ENCODE measurements at regions not wholly inside any gene's neighbourhood (a gene's known extent, or its start where the extent isn't known, plus 50 kb on each side); places are given as distances from the start of the nearest gene placed in this dataset.

DNA sequence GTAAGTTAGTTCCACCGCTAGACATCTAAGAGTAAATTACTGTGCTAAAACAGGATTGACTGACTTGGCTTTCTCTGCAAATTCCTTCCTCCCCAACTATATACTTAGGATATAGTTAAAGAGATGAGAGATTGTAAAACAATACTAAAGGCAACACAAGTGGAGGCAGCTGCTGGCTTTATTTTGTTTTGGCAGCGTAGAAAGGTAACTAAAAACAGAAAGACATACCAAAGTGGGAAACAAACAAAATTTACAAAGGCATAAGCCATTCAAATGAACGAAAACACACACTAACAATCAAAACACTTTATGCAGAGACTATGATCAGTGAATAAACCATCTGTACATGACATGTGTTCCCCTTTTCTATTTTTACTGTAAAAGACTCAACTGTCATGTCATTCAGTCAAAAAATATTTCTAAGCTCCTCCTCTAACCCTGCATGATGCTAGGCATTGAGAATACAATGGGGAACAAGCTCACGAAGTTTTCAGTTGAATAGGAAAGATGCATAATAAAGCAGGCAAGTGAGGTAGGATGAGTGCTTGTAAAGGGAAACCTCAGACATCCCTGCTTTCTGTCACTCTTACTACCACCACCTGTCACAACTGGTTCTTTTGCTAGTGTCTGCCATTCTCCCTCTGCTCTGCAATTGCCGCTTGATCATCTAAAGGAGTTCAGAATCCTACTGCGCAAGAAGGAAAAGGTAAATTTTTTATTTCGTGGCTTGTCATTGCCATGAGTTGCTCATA lies 64.2 kb upstream of the COL1A2 start:
- H3K36me3 Mint-ChIP-seq (ENCODE audit: unreplicated experiment), result no peaks in the 10 kb centered on the region
- DNase-seq, result no peak
- peaks cover 2% of the 10 kb centered on the region for H3K9me3 Mint-ChIP-seq (ENCODE audit: unreplicated experiment)
- no peaks in the 10 kb centered on the region for H3K27me3 Mint-ChIP-seq (ENCODE audit: unreplicated experiment)
- TF ChIP-seq, protein P1, sequence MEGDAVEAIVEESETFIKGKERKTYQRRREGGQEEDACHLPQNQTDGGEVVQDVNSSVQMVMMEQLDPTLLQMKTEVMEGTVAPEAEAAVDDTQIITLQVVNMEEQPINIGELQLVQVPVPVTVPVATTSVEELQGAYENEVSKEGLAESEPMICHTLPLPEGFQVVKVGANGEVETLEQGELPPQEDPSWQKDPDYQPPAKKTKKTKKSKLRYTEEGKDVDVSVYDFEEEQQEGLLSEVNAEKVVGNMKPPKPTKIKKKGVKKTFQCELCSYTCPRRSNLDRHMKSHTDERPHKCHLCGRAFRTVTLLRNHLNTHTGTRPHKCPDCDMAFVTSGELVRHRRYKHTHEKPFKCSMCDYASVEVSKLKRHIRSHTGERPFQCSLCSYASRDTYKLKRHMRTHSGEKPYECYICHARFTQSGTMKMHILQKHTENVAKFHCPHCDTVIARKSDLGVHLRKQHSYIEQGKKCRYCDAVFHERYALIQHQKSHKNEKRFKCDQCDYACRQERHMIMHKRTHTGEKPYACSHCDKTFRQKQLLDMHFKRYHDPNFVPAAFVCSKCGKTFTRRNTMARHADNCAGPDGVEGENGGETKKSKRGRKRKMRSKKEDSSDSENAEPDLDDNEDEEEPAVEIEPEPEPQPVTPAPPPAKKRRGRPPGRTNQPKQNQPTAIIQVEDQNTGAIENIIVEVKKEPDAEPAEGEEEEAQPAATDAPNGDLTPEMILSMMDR (IDR thresholded peaks at IDR 0.05; ENCODE audit: partially characterized antibody, unreplicated experiment), result no peak
- H3K4me1 Mint-ChIP-seq (ENCODE audit: low read depth, unreplicated experiment), result peaks cover 12% of the 10 kb centered on the region
- no peak overlapping the region for H3K4me3 Mint-ChIP-seq (ENCODE audit: unreplicated experiment)
- peak overlapping the region; percentile 3 for H3K27ac Mint-ChIP-seq (ENCODE audit: unreplicated experiment)

- peaks cover 3% of the 10 kb centered on the region for H3K27me3 Mint-ChIP-seq (ENCODE audit: unreplicated experiment)
- H3K4me3 Mint-ChIP-seq (ENCODE audit: unreplicated experiment), result no peak overlapping the region
- H3K27ac Mint-ChIP-seq (ENCODE audit: unreplicated experiment), result no peak overlapping the region
- DNase-seq, result no peak
- TF ChIP-seq, protein P1 (IDR thresholded peaks at IDR 0.05; ENCODE audit: partially characterized antibody, unreplicated experiment), result no peak
- peaks cover 2% of the 10 kb centered on the region for H3K36me3 Mint-ChIP-seq (ENCODE audit: unreplicated experiment)
- H3K9me3 Mint-ChIP-seq (ENCODE audit: unreplicated experiment), result peaks cover 2% of the 10 kb centered on the region
- peaks cover 14% of the 10 kb centered on the region for H3K4me1 Mint-ChIP-seq (ENCODE audit: low read depth, unreplicated experiment)
Measured at GRCh38 chr7:94332571-94332970, 62.1 kb upstream of the COL1A2 start.

DNA sequence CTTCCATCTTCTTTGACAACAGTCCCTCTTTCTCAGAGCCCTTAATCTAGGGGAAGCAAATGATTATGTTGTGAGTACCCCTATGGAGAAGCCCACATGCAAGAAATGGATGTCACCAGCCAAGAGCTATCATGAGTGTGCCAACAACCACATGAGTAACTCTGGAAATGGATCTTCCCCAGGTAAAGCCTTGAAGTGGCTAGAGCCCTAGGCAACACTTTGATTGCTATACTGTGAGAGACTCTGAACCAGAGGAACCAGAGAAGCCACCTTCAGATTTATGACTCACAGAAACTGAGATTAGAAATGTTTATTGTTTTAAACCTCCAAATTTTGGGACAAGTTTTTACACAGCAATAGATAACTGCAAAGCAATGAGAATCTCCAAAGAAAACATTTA lies 60.9 kb upstream of the COL1A2 start:
- Mint-ChIP-seq H3K9me3 (ENCODE audit: unreplicated experiment) (peaks cover 2% of the 10 kb centered on the region), H3K4me1 (ENCODE audit: low read depth, unreplicated experiment) (peaks cover 17% of the 10 kb centered on the region), H3K36me3 (ENCODE audit: unreplicated experiment) (peaks cover 5% of the 10 kb centered on the region), H3K27ac (ENCODE audit: unreplicated experiment) (no peak overlapping the region), H3K4me3 (ENCODE audit: unreplicated experiment) (no peak overlapping the region), H3K27me3 (ENCODE audit: unreplicated experiment) (peaks cover 3% of the 10 kb centered on the region)
- no peak for DNase-seq
- TF ChIP-seq, protein P1 (IDR thresholded peaks at IDR 0.05; ENCODE audit: partially characterized antibody, unreplicated experiment), result no peak

DNA sequence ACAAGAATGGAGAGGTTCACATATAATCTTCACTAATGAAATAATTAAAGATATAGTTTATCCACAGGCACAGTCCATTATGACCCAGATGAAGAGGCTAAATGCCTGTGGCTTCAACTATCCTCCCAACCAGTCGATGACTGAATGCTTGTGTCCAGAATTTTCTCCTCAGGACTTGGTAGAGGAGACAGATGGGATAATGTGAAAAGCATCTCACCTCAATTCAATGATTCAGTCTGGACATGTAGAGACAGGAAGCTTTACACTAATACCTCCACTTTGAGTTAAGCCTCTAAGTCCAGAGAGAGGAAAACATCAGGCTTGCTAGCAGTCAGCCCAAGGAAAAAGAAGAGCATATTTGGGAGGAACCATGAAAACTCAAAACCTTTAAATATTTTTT lies 59.1 kb upstream of the COL1A2 start:
- Mint-ChIP-seq H3K4me3 (ENCODE audit: unreplicated experiment) (no peak overlapping the region), H3K27me3 (ENCODE audit: unreplicated experiment) (peaks cover 3% of the 10 kb centered on the region), H3K27ac (ENCODE audit: unreplicated experiment) (no peak overlapping the region), H3K9me3 (ENCODE audit: unreplicated experiment) (peaks cover 4% of the 10 kb centered on the region), H3K36me3 (ENCODE audit: unreplicated experiment) (peaks cover 5% of the 10 kb centered on the region), H3K4me1 (ENCODE audit: low read depth, unreplicated experiment) (peaks cover 11% of the 10 kb centered on the region)
- DNase-seq, result no peak
- TF ChIP-seq, protein P1 (IDR thresholded peaks at IDR 0.05; ENCODE audit: partially characterized antibody, unreplicated experiment), result no peak

DNA sequence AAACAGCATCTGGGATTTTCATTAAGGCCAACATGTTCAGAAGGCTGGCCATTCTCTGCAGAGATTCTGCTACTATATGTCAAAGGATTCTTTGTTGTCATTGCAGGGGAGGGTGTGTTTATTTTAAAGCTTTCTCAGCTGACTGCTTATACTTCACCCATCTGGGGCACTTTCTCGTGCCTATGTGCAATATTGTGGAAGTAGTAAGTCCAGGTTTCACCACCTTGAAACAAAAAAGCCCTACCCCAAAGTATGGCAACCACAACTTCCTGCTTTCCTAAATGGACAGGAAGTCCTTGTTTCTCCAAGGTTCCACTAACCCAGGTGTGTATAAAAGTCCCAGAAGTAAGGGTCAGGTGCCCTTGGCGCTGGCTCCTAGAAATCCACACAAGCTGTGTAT lies 58.7 kb upstream of the COL1A2 start:
- Mint-ChIP-seq H3K27ac (ENCODE audit: unreplicated experiment) (no peak overlapping the region), H3K4me3 (ENCODE audit: unreplicated experiment) (no peak overlapping the region), H3K36me3 (ENCODE audit: unreplicated experiment) (peaks cover 5% of the 10 kb centered on the region), H3K4me1 (ENCODE audit: low read depth, unreplicated experiment) (peaks cover 7% of the 10 kb centered on the region), H3K27me3 (ENCODE audit: unreplicated experiment) (peaks cover 3% of the 10 kb centered on the region), H3K9me3 (ENCODE audit: unreplicated experiment) (peaks cover 4% of the 10 kb centered on the region)
- TF ChIP-seq, protein P1 (IDR thresholded peaks at IDR 0.05; ENCODE audit: partially characterized antibody, unreplicated experiment), result no peak
- no peak for DNase-seq
